ENCODE measurements at regions not wholly inside any gene's neighbourhood (a gene's known extent, or its start where the extent isn't known, plus 50 kb on each side); places are given as distances from the start of the nearest gene placed in this dataset.

DNA sequence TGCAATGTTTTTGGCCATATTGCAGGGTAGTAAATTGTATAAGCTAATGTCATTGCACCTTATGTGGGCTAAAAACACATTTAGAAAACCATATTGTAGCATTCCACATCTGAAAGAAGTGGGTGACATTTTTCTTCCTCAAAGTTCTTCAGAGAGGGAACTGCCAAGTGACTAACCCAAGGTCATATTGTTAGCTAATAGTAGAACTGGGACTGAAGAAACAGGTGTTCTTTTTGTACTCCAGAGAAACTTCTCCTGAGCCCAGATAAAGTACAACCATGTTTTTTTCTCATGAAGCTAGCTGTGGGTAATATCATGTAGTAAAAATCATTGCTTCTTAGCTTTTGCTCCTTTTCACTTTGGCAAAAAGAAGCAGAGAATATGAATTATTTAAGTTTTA is 333.0 kb downstream of the NSUN3 start:
- TF ChIP-seq, protein P1, sequence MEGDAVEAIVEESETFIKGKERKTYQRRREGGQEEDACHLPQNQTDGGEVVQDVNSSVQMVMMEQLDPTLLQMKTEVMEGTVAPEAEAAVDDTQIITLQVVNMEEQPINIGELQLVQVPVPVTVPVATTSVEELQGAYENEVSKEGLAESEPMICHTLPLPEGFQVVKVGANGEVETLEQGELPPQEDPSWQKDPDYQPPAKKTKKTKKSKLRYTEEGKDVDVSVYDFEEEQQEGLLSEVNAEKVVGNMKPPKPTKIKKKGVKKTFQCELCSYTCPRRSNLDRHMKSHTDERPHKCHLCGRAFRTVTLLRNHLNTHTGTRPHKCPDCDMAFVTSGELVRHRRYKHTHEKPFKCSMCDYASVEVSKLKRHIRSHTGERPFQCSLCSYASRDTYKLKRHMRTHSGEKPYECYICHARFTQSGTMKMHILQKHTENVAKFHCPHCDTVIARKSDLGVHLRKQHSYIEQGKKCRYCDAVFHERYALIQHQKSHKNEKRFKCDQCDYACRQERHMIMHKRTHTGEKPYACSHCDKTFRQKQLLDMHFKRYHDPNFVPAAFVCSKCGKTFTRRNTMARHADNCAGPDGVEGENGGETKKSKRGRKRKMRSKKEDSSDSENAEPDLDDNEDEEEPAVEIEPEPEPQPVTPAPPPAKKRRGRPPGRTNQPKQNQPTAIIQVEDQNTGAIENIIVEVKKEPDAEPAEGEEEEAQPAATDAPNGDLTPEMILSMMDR (IDR thresholded peaks at IDR 0.05; ENCODE audit: poor library complexity) = no peak
- no peak for TF ChIP-seq EZH2phosphoT487 (IDR thresholded peaks at IDR 0.05; ENCODE audit: low read depth, severe bottlenecking, unreplicated experiment)
